ENCODE measurements at regions not wholly inside any gene's neighbourhood (a gene's known extent, or its start where the extent isn't known, plus 50 kb on each side); places are given as distances from the start of the nearest gene placed in this dataset.

DNA sequence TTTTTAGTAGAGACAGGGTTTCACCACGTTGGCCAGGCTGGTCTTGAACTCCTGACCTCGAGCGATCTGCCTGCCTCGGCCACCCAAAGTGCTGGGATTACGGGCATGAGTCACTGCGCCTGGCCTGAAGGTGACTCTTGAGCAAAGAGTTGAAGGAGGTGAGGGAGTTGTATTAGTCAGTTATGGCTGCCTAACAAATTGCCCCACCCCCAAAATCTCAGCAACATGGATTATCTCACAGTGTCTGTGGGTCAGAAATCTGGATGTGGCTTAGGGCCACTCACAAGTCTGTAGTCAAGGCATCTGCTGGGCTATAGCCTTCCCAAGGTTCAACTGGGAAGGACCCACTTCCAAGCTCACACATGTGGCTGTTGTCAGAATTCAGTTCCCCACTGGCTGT is 52.8 kb upstream of the ADGRE5 start:
- CTCF ChIA-PET (ENCODE audit: low intra/inter-chr PET ratio), result no interaction called here
- Histone ChIP-seq H3K4me2 (ENCODE audit: insufficient read depth, low read length) (no peak overlapping the region), H3K27me3 (ENCODE audit: control insufficient read depth in 2 of 2, insufficient read depth in 2 of 2, low read length in 2 of 2) (peaks cover 5 to 18% of the 10 kb centered on the region in 2 experiments; a peak in 4 of 5 replicates), H3K9me1 (ENCODE audit: control insufficient read depth, insufficient read depth, low read length) (no peaks in the 10 kb centered on the region), H2AFZ (ENCODE audit: low read depth, low read length) (no peak overlapping the region), H4K20me1 (replicated peaks; ENCODE audit: control insufficient read depth, insufficient read depth, low read length) (no peaks in the 10 kb centered on the region), H3K4me3 (no peak overlapping the region), H3K9me3 (replicated peaks; ENCODE audit: control insufficient read depth, insufficient read depth, low read depth, low read length) (peaks cover 8% of the 10 kb centered on the region), H3K79me2 (ENCODE audit: control insufficient read depth, insufficient read depth, low read length) (no peaks in the 10 kb centered on the region), H3K36me3 (ENCODE audit: control insufficient read depth, insufficient read depth, low read length) (no peaks in the 10 kb centered on the region), H3K4me1 (replicated peaks in 1 of 2; ENCODE audit: control insufficient read depth in 2 of 2, insufficient read depth in 2 of 2, low read length in 2 of 2) (peaks cover 0 to 2% of the 10 kb centered on the region in 2 experiments; a peak in 2 of 5 replicates), H3K9ac (ENCODE audit: insufficient read depth in 1 of 2, low read depth in 2 of 2, low read length in 2 of 2) (no peak overlapping the region), H3K27ac (ENCODE audit: extremely low read depth, low read depth, low read length) (no peak overlapping the region)
- TF ChIP-seq KLF10 (CRISPR knock-in tag; IDR thresholded peaks at IDR 0.05) (no peak), CBX3 (IDR thresholded peaks at IDR 0.05; ENCODE audit: borderline replicate concordance in 1 of 2, low read length in 2 of 2) (peak in 1 of 2 experiments; percentile 57; a peak in 1 of 3 replicates), ZNF324 (CRISPR knock-in tag; IDR thresholded peaks at IDR 0.05) (no peak), BCOR (IDR thresholded peaks at IDR 0.05) (peak; percentile 76), ZNF584 (CRISPR knock-in tag; IDR thresholded peaks at IDR 0.05; ENCODE audit: low read depth) (no peak), RBM25 (IDR thresholded peaks at IDR 0.05; ENCODE audit: low read depth, low read length, severe bottlenecking) (peak; percentile 31), SNRNP70 (optimal IDR thresholded peaks at IDR 0.05; ENCODE audit: low read depth, low read length) (no peak), ZNF121 (CRISPR knock-in tag; conservative IDR thresholded peaks at IDR 0.05) (0 out of 2 replicates have a peak, but pooled peaks have one; percentile 22), KDM1A (IDR thresholded peaks at IDR 0.05) (peak; percentile 65 to 72), SLC30A9 (CRISPR knock-in tag; IDR thresholded peaks at IDR 0.05) (no peak), ZNF263 (CRISPR knock-in tag; IDR thresholded peaks at IDR 0.05; ENCODE audit: borderline replicate concordance) (no peak), TRIM28 (IDR thresholded peaks at IDR 0.05) (peak; percentile 48; the same call in 1 of the 2 replicates)
- TF ChIP-seq, protein P1, sequence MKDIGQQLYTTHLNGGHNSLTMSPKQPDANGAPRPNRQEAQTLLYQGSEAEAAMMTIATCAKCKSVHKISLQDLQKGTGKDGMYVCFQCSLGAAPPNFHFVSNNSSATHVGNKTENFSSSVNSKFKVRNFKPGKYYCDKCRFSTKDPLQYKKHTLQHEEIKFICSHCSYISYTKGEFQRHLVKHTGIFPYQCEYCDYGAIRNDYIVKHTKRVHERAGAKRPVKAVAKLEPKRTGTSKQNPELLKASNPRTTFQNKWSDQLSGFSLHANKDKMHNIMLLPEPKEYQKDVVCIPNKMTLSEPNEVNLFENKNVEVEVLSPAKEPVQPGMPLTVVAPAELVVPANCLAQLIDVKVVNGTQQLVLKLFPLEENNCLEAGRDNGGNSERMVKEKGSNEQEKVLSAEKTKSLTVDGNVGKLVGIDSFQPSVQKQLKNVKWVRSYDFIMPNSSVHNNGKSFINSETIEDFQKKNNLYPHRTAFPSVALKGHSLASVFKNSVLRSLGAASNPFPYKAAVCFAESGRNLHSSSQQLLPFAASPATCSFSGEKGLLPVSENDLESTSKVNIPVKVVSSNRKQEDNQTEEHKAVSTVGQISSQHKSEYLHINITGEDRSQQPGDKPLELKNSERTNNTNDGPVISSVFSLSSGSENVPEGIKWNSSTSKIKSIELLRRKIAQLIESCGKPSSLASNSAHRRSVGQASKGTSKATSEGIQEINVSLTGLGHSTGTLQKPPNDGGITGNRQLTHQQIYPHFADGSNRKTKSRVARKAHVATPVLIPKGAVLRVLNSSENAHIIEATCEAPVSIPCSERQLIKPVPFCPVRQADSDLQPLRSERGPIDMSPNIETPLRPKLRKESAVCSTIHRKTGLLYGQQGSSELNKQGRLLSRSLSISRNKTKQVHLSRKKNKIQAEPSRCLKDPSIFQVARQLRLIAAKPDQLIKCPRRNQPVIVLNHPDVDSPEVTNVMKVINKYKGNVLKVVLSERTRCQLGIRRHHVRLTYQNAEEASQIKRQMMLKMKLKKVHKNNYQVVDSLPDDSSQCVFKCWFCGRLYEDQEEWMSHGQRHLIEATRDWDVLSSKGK (CRISPR knock-in tag; IDR thresholded peaks at IDR 0.05), result no peak
- TF ChIP-seq, protein P2, sequence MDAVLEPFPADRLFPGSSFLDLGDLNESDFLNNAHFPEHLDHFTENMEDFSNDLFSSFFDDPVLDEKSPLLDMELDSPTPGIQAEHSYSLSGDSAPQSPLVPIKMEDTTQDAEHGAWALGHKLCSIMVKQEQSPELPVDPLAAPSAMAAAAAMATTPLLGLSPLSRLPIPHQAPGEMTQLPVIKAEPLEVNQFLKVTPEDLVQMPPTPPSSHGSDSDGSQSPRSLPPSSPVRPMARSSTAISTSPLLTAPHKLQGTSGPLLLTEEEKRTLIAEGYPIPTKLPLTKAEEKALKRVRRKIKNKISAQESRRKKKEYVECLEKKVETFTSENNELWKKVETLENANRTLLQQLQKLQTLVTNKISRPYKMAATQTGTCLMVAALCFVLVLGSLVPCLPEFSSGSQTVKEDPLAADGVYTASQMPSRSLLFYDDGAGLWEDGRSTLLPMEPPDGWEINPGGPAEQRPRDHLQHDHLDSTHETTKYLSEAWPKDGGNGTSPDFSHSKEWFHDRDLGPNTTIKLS (IDR thresholded peaks at IDR 0.05; ENCODE audit: borderline replicate concordance, low read depth), result no peak
- FAIRE-seq, result no peak
- no TSS peak for BruUV-seq (replicated peaks)
- ATAC-seq, result no peak
- WGBS (ENCODE audit: insufficient coverage, low coverage, missing lambda C conversion rate), result 8% methylated on average over 6 of the region's 6 CpGs
- in situ Hi-C loops (cut with MboI), result no loop called here
- intact Hi-C loops (cut with micrococcal nuclease), result no loop called here
- no peak for DNase-seq (ENCODE audit: extremely low read depth in 1 of 4, low spot score in 3 of 4)
- POLR2A ChIA-PET, result no interaction called here

All from K562 (cell line).